Endothelial cell of umbilical vein (primary cell): ENCODE measurements at regions not wholly inside any gene's neighbourhood (a gene's known extent, or its start where the extent isn't known, plus 50 kb on each side); places are given as distances from the start of the nearest gene placed in this dataset.

Experiments
- BruUV-seq: library from RNA; stranded (reverse); fragments of 400-500 nt; replicated peaks from 2 replicates; lab custom pipeline; 2021; lab: Mats Ljungman, UMichigan
- CTCF ChIA-PET: fragments of 300-600, 350-600 bp; sonication (Branson Sonifier 250); formaldehyde crosslinking; loops from one replicate; lab custom pipeline; 2021; ENCODE audit warnings: antibody characterized with exemption, inconsistent platforms; lab: Charles Lee
- POLR2A ChIA-PET: fragments of 300-600, 350-600 bp; sonication (Branson Sonifier 250); formaldehyde crosslinking; loops from one replicate; lab custom pipeline; 2021; ENCODE audit warnings: antibody characterized with exemption, inconsistent platforms; lab: Charles Lee
- DNase-seq: peaks from one replicate; pipeline ENCODE4 v3.0.0-alpha.2; 2011; ENCODE audit warnings: low read depth, low spot score
- FAIRE-seq: peaks from 2 replicates; lab custom pipeline; 2011; peaks lifted over from hg19 to GRCh38; lab: Jason Lieb, UNC
- H2AFZ ChIP-seq: 2 replicates; pipeline ENCODE4 v1.6.0; 2012; ENCODE audit warnings: low read depth, low read length, control low read depth, inconsistent platforms
- H3K27ac ChIP-seq: 2 replicates; pipeline ENCODE4 v1.5.1; 2011; ENCODE audit warnings: low read depth, mild to moderate bottlenecking, control low read depth, low read length, moderate library complexity; ENCODE audit not compliant: insufficient read depth
- H3K27me3 ChIP-seq, 2 experiments: 2 replicates each; pipeline versions ENCODE4 v1.6.0 to v1.6.1; 2011; ENCODE audit warnings: low read length in 2 of 2, mixed read lengths in 1 of 2; ENCODE audit not compliant: control insufficient read depth in 2 of 2, insufficient read depth in 2 of 2
- H3K36me3 ChIP-seq, 2 experiments: 2 replicates in 1 of 2; 3 replicates in 1 of 2; pipeline ENCODE4 v1.5.1; 2011; ENCODE audit warnings: low read length in 2 of 2, mild to moderate bottlenecking in 1 of 2, moderate library complexity in 1 of 2; ENCODE audit not compliant: control insufficient read depth in 2 of 2, insufficient read depth in 2 of 2; ENCODE audit errors: extremely low read depth in 1 of 2
- H3K4me1 ChIP-seq: 3 replicates; pipeline ENCODE4 v1.5.1; 2011; ENCODE audit warnings: mild to moderate bottlenecking, low read length; ENCODE audit not compliant: control insufficient read depth, insufficient read depth; ENCODE audit errors: extremely low read depth
- H3K4me2 ChIP-seq: 2 replicates; pipeline ENCODE4 v1.6.1; 2011; ENCODE audit warnings: low read length, control low read depth, mixed read lengths; ENCODE audit not compliant: insufficient read depth
- H3K4me3 ChIP-seq, 3 experiments: fragments of 200-600 bp in 1 of 3; sonication (generic), shearing (Covaris generic) in 1 of 3; replicated peaks in 1 of 3; 2 replicates each; pipeline ENCODE4 v1.5.1; 2011 to 2016; ENCODE audit warnings: control low read depth in 3 of 3, low read length in 3 of 3, mild to moderate bottlenecking in 2 of 3, inconsistent platforms in 1 of 3, low read depth in 1 of 3, moderate library complexity in 1 of 3; ENCODE audit not compliant: insufficient read depth in 1 of 3
- H3K79me2 ChIP-seq: 2 replicates; pipeline ENCODE4 v1.6.0; 2012; ENCODE audit warnings: low read length, inconsistent platforms; ENCODE audit not compliant: control insufficient read depth, insufficient read depth
- H3K9ac ChIP-seq: replicated peaks from 2 replicates; pipeline ENCODE3; 2011; ENCODE audit warnings: low read length, control low read depth; ENCODE audit not compliant: insufficient read depth; ENCODE audit errors: extremely low read depth
- H3K9me1 ChIP-seq: replicated peaks from 3 replicates; pipeline ENCODE4 v1.6.0; 2011; ENCODE audit warnings: mild to moderate bottlenecking, low read length; ENCODE audit not compliant: control insufficient read depth, insufficient read depth; ENCODE audit errors: extremely low read depth
- H3K9me3 ChIP-seq: replicated peaks from 2 replicates; pipeline ENCODE4 v1.5.1; 2012; ENCODE audit warnings: low read length, inconsistent platforms; ENCODE audit not compliant: control insufficient read depth, insufficient read depth
- H4K20me1 ChIP-seq: replicated peaks from 2 replicates; pipeline ENCODE3; 2011; ENCODE audit warnings: mild to moderate bottlenecking, low read length; ENCODE audit not compliant: control insufficient read depth, insufficient read depth; ENCODE audit errors: extremely low read depth
- EZH2 ChIP-seq: IDR thresholded peaks from 2 replicates; pipeline ENCODE4 v1.6.1; 2012; ENCODE audit warnings: borderline replicate concordance, low read depth, mild to moderate bottlenecking, moderate library complexity, low read length, inconsistent platforms; ENCODE audit not compliant: severe bottlenecking
- FOS ChIP-seq: IDR thresholded peaks from 2 replicates; pipeline ENCODE4 v1.6.1; 2011; ENCODE audit warnings: mild to moderate bottlenecking, low read length, moderate library complexity, borderline replicate concordance; ENCODE audit not compliant: insufficient read depth
- GATA2 ChIP-seq: IDR thresholded peaks from 2 replicates; pipeline ENCODE4 v1.7.0; 2011; ENCODE audit warnings: low read depth, mild to moderate bottlenecking, moderate library complexity, mixed read lengths, low read length; ENCODE audit not compliant: insufficient read length, insufficient read depth
- JUN ChIP-seq: IDR thresholded peaks from 2 replicates; pipeline ENCODE4 v1.6.1; 2011; ENCODE audit warnings: borderline replicate concordance, low read depth; ENCODE audit not compliant: insufficient read length, insufficient read depth
- MYC ChIP-seq: IDR thresholded peaks from one replicate; pipeline ENCODE4 v1.6.1; 2011; ENCODE audit warnings: mild to moderate bottlenecking, low read depth, low read length
- POLR2A ChIP-seq: IDR thresholded peaks from 2 replicates; pipeline ENCODE4 v1.6.1; 2012; ENCODE audit warnings: low read depth, mild to moderate bottlenecking, control low read depth, low read length
- POLR2AphosphoS5 ChIP-seq: IDR thresholded peaks from 2 replicates; pipeline ENCODE4 v1.6.1; 2012; ENCODE audit warnings: low read depth, mild to moderate bottlenecking, control low read depth, low read length, moderate library complexity; ENCODE audit not compliant: insufficient read depth
- dilution Hi-C: fragments of 300-500 bp; cut with MboI; formaldehyde crosslinking; loops from one replicate; pipeline ENCODE4 v1.15.0; 2019; ENCODE audit warnings: low sequenced_read_pairs; ENCODE audit not compliant: extremely low pct_ligation_motif_present
- intact Hi-C: fragments of 100-400 bp; cut with micrococcal nuclease; formaldehyde crosslinking; loops from one replicate; pipeline ENCODE4 v1.10.0; 2022
- TF ChIP-seq, protein P1 (sequence below), 2 donors: IDR thresholded peaks; 1 replicate in 1 of 2; 2 replicates in 1 of 2; pipeline ENCODE4 v1.5.1; 2011; ENCODE audit warnings: low read length in 2 of 2, mild to moderate bottlenecking in 2 of 2, moderate library complexity in 2 of 2, control low read depth in 1 of 2, inconsistent platforms in 1 of 2, low read depth in 1 of 2; ENCODE audit not compliant: insufficient read depth in 1 of 2; ENCODE audit errors: extremely low read depth in 1 of 2
- TF ChIP-seq, protein P2 (sequence below): IDR thresholded peaks from 2 replicates; pipeline ENCODE4 v1.6.1; 2011; ENCODE audit not compliant: insufficient read depth, insufficient read length

- TF ChIP-seq FOS (no peak), POLR2AphosphoS5 (no peak), GATA2 (no peak), JUN (no peak), EZH2 (no peak), MYC (no peak), POLR2A (no peak)
- TF ChIP-seq, protein P1, sequence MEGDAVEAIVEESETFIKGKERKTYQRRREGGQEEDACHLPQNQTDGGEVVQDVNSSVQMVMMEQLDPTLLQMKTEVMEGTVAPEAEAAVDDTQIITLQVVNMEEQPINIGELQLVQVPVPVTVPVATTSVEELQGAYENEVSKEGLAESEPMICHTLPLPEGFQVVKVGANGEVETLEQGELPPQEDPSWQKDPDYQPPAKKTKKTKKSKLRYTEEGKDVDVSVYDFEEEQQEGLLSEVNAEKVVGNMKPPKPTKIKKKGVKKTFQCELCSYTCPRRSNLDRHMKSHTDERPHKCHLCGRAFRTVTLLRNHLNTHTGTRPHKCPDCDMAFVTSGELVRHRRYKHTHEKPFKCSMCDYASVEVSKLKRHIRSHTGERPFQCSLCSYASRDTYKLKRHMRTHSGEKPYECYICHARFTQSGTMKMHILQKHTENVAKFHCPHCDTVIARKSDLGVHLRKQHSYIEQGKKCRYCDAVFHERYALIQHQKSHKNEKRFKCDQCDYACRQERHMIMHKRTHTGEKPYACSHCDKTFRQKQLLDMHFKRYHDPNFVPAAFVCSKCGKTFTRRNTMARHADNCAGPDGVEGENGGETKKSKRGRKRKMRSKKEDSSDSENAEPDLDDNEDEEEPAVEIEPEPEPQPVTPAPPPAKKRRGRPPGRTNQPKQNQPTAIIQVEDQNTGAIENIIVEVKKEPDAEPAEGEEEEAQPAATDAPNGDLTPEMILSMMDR (IDR thresholded peaks at IDR 0.05; ENCODE audit: extremely low read depth in 1 of 2, insufficient read depth in 1 of 2, low read depth in 1 of 2, low read length in 2 of 2) = no peak
- TF ChIP-seq, protein P2, sequence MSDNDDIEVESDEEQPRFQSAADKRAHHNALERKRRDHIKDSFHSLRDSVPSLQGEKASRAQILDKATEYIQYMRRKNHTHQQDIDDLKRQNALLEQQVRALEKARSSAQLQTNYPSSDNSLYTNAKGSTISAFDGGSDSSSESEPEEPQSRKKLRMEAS = no peak
- H2AFZ ChIP-seq = no peak overlapping the region
- H3K27ac ChIP-seq = no peak overlapping the region
- H3K4me2 ChIP-seq = no peak overlapping the region
- no peaks in the 10 kb centered on the region for H4K20me1 ChIP-seq
- dilution Hi-C loops = no loop called here
- DNase-seq = no peak
- ChIA-PET POLR2A (no interaction called here), CTCF (no interaction called here)
- no peaks in the 10 kb centered on the region for H3K36me3 ChIP-seq
- H3K9me1 ChIP-seq = no peaks in the 10 kb centered on the region
- H3K79me2 ChIP-seq = no peaks in the 10 kb centered on the region
- no peaks in the 10 kb centered on the region for H3K27me3 ChIP-seq
- intact Hi-C loops = no loop called here
- H3K4me1 ChIP-seq = no peaks in the 10 kb centered on the region
- H3K4me3 ChIP-seq = no peak overlapping the region
- H3K9ac ChIP-seq = no peak overlapping the region
- H3K9me3 ChIP-seq = no peaks in the 10 kb centered on the region
- FAIRE-seq = no peak
- BruUV-seq = no TSS peak
Measured at GRCh38 chr13:68467160-68467559, 1237.0 kb upstream of the PCDH9 start.
